ENCODE measurements at regions not wholly inside any gene's neighbourhood (a gene's known extent, or its start where the extent isn't known, plus 50 kb on each side); places are given as distances from the start of the nearest gene placed in this dataset.
A peak's percentile ranks its signal among the peaks of the same experiment; 100 is the strongest.

GRCh38 chr16:48076455-48077012 lies 79.3 kb downstream of the ABCC12 start (continued):
- TF ChIP-seq ATF4 (CRISPR knock-in tag; IDR thresholded peaks at IDR 0.05), result peak in 1 of 2 experiments; percentile 96; a peak in 2 of 4 replicates
- TF ChIP-seq RFX3 (CRISPR knock-in tag; IDR thresholded peaks at IDR 0.05), result no peak
- no peak for TF ChIP-seq PAX8 (CRISPR knock-in tag; IDR thresholded peaks at IDR 0.05; ENCODE audit: borderline replicate concordance)
- TF ChIP-seq FOXP1 (IDR thresholded peaks at IDR 0.05), result no peak
- TF ChIP-seq FOXP1 (CRISPR knock-in tag; IDR thresholded peaks at IDR 0.05), result 0 out of 2 replicates have a peak, but pooled peaks have one; percentile 23
- TF ChIP-seq RCOR2 (CRISPR knock-in tag; IDR thresholded peaks at IDR 0.05), result no peak
- no peak for TF ChIP-seq HOXA9 (CRISPR knock-in tag; IDR thresholded peaks at IDR 0.05; ENCODE audit: borderline replicate concordance)
- no peak for TF ChIP-seq SMARCE1 (IDR thresholded peaks at IDR 0.05; ENCODE audit: borderline replicate concordance)
- TF ChIP-seq SOX6 (IDR thresholded peaks at IDR 0.05), result no peak
- TF ChIP-seq SOX6 (CRISPR knock-in tag; IDR thresholded peaks at IDR 0.05), result peak; percentile 72
- TF ChIP-seq KMT2A (CRISPR knock-in tag; IDR thresholded peaks at IDR 0.05), result no peak
- TF ChIP-seq THAP9 (CRISPR knock-in tag; IDR thresholded peaks at IDR 0.05; ENCODE audit: borderline replicate concordance), result no peak
- no peak for TF ChIP-seq DBP (CRISPR knock-in tag; IDR thresholded peaks at IDR 0.05; ENCODE audit: not compliant biosample characterization)
- no peak for TF ChIP-seq TOE1 (CRISPR knock-in tag; IDR thresholded peaks at IDR 0.05)
- TF ChIP-seq SIX1 (CRISPR knock-in tag; IDR thresholded peaks at IDR 0.05; ENCODE audit: borderline replicate concordance), result no peak
- TF ChIP-seq STAT6 (CRISPR knock-in tag; IDR thresholded peaks at IDR 0.05; ENCODE audit: borderline replicate concordance), result no peak
- TF ChIP-seq PREB (CRISPR knock-in tag; IDR thresholded peaks at IDR 0.05), result no peak
- 0 out of 4 replicates have a peak, but pooled peaks of 1 of the 2 experiments have one; percentile 29 for TF ChIP-seq REST (IDR thresholded peaks at IDR 0.05; ENCODE audit: borderline replicate concordance in 1 of 2, low read depth in 1 of 2, low read length in 2 of 2)
